ENCODE measurements at regions not wholly inside any gene's neighbourhood (a gene's known extent, or its start where the extent isn't known, plus 50 kb on each side); places are given as distances from the start of the nearest gene placed in this dataset.

- no peak for TF ChIP-seq EP300 (IDR thresholded peaks at IDR 0.05)
- TF ChIP-seq, protein P1, sequence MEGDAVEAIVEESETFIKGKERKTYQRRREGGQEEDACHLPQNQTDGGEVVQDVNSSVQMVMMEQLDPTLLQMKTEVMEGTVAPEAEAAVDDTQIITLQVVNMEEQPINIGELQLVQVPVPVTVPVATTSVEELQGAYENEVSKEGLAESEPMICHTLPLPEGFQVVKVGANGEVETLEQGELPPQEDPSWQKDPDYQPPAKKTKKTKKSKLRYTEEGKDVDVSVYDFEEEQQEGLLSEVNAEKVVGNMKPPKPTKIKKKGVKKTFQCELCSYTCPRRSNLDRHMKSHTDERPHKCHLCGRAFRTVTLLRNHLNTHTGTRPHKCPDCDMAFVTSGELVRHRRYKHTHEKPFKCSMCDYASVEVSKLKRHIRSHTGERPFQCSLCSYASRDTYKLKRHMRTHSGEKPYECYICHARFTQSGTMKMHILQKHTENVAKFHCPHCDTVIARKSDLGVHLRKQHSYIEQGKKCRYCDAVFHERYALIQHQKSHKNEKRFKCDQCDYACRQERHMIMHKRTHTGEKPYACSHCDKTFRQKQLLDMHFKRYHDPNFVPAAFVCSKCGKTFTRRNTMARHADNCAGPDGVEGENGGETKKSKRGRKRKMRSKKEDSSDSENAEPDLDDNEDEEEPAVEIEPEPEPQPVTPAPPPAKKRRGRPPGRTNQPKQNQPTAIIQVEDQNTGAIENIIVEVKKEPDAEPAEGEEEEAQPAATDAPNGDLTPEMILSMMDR (IDR thresholded peaks at IDR 0.05): no peak
- no peak for TF ChIP-seq POLR2A (IDR thresholded peaks at IDR 0.05; ENCODE audit: low read length)
- no peak for TF ChIP-seq KDM1A (IDR thresholded peaks at IDR 0.05; ENCODE audit: low read depth)
- no peak for TF ChIP-seq RNF2 (IDR thresholded peaks at IDR 0.05; ENCODE audit: borderline replicate concordance, low read depth)
- TF ChIP-seq JUN (IDR thresholded peaks at IDR 0.05): no peak
- no peak for TF ChIP-seq RAD21 (conservative IDR thresholded peaks at IDR 0.05 in 1 of 2, IDR thresholded peaks at IDR 0.05 in 1 of 2)
- no peak for TF ChIP-seq MAX (IDR thresholded peaks at IDR 0.05)
- no peak for TF ChIP-seq USF2 (IDR thresholded peaks at IDR 0.05)
- no peak for TF ChIP-seq MYC (IDR thresholded peaks at IDR 0.05; ENCODE audit: borderline replicate concordance, low read length)
Observed at GRCh38 chr9:134993996-134994720, 76.4 kb upstream of the FCN1 start.

Data from A549 (cell line).